Cardiac septum (tissue), 1 donor: ENCODE measurements at regions not wholly inside any gene's neighbourhood (a gene's known extent, or its start where the extent isn't known, plus 50 kb on each side); places are given as distances from the start of the nearest gene placed in this dataset.

Experiments
- DNase-seq: peaks from one replicate; pipeline ENCODE4 v3.0.0-alpha.2; 2020; ENCODE audit warnings: low spot score
- intact Hi-C: fragments of 100-400 bp; cut with DNase I; formaldehyde crosslinking; loops from one replicate; pipeline ENCODE4 v1.14.0; 2022
- donor health status: DM: no; HTN: no; CAD: no.

DNA sequence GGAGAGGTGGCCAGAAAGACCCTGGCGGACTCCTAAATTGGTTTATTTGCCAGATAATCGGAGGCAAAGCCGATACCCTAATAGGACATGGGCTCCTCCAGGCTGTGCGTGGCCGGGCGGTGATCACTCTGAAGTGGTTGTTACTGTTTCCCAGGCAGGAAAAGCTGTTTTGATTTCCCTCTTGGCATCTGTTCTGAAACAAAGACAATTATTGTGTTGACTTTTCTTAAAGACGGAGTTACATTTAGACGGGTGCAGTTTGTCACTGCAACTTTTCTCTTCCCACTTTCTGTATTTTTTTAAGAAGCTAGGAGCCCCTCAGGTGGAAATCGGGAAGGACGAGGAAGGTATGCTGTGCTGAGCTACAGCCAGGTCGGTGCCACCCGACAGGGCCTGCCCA is 1288.4 kb downstream of the BRD1 start:
- DNase-seq, result no peak
- intact Hi-C loops, result no loop called here

DNA sequence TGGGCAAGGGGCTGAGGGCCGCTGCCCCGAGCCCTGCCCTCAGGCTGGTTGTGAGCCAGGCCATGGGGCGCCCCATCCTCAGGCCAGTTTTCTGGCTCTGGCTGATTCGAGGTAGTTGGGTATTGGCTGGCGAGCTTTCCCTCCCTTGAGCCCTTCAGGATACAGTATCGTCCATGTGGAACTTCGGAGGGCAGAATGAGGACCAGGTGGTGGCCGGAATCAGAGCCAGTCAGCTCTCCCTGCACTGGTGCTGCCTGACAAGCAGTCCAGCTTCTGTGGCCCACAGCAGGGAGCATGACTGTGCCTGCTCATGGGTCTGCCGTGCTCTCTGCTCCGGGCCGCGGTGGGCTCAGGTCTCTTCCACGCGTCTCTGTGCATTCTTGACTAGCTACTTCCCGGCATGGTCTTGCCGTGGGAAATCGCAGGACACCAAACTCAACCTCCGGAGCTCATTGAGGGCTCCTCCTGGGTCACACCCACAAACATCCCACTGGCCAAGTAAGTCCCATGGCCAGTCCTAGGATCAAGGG is 1289.3 kb downstream of the BRD1 start:
- intact Hi-C loops, result no loop called here
- no peak for DNase-seq

DNA sequence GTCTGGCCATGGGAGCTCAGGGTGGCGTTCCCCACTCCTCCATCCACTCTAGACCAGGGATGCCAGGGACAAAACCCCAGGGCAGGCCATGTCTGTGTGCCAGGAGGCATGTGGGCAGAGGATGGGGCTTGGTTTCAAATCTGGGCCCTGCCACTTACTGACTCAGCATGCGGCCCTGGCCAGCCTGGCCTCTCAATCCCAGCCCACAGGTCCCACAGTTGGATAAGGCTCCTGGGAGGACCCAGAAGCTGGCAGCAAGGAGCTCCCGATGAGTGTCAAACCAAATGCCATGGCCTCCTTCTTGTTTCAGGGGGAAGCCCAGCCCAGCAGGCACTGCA is 1290.4 kb downstream of the BRD1 start:
- intact Hi-C loops, result no loop called here
- no peak for DNase-seq

DNA sequence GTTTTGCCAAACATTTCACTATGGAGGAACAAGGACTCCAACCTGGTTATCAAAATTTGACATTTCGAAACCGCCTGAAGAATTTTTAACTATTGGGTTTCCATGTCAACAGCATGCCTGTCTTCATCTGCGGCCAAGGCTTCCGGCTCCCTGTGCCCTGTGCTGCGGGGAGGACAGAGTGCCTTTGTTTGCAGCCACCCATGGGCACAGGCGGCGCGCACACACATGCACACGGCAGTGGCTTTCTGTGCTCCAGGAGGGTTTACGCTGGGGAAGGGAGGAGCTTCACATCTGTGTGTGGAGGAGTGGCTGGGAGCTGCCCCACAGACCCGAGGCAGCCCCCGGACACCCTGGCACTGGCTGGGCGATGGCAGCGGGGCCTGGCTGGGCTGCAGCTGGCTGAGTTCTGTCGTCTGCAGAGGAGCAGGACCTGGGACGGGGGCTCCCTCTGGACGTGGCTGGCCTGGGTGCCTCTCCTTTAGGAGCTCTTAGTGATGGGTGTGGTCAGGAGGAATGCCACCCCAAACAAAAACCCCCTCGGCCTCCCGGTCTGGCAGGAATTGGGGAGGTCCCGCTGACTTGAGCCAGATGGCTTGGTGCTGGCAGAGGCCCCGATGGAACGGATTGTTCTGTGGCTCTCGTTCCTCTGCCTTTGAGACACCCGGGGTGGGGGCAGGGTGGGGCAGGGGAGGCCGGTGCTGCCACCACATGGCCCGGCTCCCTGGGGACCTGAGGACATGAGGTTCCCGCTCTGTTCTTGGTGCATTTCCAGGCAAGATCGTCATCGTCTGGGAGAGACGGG is 1290.9 kb downstream of the BRD1 start:
- no peak for DNase-seq
- intact Hi-C loops, result no loop called here

DNA sequence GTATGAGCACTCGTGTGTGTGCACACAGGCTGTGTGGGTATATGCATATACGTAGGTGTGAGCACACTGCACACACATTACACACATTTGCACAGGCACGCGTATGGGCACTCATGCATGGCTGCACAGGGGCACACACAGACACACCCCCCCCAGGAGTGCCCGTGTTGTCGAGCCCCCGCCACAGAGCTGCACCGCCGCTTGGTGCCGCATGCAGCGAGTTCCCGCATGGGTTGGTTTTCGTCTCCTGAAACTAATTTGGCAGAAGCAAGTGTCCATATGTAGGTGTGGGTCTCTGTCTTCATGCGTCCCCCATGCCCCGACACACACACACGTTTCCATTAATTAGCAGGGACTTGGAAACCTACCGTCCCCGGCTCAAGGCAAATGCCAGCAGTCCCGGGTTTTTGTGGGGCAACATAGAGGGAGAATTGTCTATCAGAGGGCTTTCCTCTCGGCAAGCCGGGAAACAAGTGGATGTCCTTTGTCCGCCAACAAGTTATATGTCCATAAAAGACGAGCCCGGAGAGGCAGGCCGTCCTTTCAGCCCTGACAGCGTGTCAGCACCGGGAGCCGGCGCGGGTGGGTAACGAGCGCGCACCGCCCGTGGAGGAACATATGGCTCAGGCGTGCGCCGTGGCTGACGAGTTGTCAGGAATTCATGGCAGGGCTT is 1291.7 kb downstream of the BRD1 start:
- no peak for DNase-seq
- intact Hi-C loops, result no loop called here

DNA sequence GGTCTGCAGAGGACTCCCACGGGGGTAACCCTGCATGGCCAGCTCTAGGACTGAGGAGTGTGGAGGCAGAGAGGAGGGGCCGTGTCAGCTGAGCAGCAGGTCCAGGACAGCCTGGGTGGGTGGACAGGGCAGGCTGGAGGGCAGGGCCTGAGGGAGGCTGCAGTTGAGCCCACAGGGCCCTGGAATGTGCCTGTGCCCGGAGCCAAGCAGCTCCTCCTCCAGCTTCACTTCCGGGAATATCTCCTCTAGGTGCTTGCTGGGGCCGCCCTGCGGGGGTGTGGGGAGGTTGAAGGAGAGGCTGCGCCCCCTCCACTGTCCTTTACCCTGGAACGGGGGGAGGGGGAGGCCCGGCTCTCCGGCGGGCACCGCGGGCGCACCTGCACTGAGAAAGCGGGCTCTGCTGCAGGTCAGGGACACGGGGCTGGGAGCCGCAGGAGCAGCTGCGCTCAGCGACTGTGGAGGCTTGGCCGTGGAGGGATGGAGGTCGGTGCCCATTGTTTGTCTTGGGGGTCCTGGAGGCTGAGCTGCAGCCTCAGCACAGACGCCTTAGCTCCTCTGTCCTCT is 1293.2 kb downstream of the BRD1 start:
- no peak for DNase-seq
- intact Hi-C loops, result no loop called here

DNA sequence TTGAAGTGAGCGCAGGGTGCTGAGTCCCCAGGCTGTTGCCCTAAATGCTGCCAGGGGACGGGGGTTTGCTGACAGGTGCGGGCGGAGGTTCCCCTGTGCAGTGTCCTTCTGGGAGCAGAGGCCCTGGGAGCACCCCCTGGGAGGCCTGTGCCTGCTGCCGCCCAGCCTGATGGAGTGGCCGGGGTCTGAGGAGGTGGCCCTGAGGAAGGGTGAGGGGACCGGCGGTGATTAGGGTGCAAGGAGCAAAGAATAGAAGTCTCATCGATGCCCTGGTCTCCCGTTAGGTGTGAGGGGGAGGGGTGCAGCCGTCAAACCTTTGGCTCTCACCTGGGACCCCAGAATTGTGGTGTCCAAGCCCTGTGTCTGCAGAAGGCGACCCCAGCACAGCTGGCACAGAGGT is 1294.7 kb downstream of the BRD1 start:
- intact Hi-C loops, result no loop called here
- DNase-seq, result no peak

DNA sequence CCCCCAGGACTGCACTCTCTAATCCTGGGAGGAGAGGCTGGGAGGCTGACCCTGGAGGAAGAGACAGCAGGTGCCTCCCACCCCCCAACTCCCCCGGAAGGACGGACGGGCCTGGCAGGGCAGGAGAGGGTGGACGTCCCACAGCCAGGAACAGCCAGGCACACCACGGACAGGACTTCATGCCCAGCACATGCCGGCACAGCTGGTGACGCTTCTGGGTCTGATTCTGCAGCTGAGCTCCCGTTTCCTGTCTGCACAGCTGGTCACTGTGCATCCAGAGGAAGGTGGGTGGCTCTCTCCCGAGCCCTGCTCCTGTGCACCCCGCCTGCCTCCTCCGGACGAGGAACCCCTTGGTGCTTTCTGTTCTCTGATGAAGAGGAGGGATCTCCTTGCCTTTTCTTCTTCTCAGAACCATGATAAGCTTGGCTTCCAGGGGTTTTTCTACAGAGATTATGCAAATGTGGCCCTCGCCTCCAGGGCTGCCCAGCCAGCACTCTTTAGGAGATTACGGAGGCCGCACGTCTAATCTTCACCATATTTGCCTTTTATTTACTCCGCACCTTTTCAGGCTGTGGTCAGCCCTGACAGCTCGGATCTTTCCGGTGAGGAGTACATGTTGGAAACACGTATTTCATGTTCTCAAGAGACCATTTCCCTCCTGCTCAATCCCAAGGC is 1295.8 kb downstream of the BRD1 start:
- intact Hi-C loops, result no loop called here

DNA sequence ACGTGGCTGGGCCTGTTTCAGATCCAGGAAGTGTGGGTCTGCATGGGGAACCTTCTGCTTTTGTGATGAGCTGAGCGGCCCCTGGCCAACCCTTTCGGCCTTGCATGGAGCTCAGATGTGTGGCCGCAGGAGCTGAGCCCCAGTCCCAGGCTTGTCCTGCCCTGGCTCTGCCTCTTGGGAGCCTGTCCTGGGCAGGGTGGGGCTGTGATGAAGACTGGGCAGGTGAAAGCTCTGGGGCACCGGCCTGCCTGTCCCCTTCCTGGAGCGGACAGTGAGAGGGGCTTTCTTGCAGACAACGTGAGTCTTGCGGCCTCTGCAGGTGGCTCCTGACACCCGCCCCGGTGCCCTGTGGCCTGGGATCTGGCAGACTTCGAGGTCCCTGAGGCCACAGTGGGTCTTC is 1296.6 kb downstream of the BRD1 start:
- no peak for DNase-seq
- intact Hi-C loops, result no loop called here

More for the DNA sequence above, 1295.8 kb downstream of the BRD1 start:
- DNase-seq, result no peak

DNA sequence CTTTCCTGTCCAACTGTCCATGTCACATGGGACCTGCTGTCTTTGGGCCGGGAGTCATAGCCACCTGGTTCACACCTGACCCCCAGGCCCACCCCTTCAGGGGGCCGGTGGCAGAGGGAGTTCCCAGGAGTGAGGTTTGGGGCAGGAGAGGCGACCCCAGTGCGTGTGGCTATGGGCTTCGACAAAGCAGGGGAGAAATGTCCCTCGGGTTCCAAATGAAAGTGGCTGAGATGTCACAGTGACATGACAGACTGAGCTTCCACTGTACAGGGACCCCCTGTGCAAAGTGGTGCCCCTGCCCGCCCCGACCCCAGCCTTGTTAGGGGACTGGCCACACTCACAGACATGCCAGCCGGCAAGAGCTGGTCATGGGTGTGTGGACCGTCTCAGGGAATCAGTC is 1297.0 kb downstream of the BRD1 start:
- no peak for DNase-seq
- intact Hi-C loops, result no loop called here

DNA sequence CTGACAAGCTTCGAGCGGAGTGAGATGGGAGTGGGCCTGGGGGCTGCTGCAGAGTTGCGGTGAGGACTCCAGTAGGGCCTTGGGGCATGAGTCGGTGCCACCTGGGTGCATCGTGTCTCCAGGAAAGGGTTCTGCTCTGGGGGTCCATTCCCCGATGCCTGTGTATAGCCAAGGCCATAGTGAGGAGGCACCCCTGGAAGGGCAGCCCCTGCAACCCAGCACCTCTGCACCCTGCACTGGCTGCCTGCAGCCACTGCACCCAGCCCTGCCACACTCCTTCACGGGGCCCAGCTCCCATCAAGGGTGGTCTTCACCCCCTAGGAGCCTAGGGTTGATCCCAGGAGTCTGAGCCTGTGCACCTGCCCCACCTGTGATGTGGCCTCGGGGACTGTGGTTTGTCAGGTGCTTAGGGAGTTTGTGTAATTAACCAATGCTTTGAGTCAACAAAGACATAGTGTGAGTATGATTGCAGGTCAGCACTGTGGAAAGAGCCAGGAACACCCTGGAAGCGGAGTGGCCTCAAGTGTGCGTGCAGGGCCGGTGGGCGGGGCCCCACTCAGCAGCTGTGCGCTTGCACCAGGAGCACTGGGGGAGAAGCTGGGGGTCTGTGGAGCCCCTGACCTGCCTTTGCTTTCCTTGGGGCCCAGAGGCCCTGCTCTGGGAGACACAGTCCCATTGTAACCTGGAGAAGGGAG is 1299.3 kb downstream of the BRD1 start:
- intact Hi-C loops, result no loop called here
- no peak for DNase-seq

DNA sequence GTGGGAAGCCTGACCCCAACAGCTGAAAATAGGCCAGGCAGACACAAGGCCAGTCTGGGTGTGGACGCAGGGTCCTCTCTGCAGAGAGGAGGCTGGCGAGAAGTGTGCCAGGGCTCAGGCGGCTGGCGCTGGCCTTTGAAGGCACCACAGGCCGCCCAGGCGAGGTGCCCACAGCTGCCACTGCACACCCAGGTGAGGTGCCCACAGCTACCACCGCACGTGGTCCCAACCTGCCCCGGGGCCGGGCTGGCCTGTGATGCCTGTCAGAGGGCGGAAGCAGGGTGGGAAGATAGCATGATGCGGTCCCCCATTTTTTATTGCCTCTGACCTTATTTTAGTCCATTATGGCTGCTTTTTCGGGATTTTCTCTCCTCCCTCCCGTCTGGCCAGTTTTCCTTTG is 1303.9 kb downstream of the BRD1 start:
- DNase-seq, result no peak
- intact Hi-C loops, result no loop called here

DNA sequence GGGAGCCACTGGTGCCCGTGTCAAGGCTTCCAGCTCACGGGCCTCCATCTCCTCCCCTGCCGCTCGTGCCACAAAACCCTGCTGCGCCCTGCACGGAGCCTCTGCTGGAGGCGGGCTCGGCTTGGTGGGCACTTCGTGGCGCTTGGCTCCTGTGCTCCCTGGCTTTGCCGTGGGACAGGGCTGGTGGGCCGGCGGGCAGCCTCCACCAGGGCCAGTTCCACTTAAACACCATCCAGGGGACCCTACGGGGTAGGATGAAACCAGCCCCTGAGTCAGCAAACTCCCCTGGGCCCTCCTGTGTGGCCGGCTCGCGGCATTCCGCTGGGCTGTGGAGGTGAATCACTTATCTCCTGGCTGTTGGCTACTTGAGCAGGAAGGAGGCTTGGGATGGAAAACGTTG is 1304.6 kb downstream of the BRD1 start:
- intact Hi-C loops, result no loop called here
- DNase-seq, result no peak

DNA sequence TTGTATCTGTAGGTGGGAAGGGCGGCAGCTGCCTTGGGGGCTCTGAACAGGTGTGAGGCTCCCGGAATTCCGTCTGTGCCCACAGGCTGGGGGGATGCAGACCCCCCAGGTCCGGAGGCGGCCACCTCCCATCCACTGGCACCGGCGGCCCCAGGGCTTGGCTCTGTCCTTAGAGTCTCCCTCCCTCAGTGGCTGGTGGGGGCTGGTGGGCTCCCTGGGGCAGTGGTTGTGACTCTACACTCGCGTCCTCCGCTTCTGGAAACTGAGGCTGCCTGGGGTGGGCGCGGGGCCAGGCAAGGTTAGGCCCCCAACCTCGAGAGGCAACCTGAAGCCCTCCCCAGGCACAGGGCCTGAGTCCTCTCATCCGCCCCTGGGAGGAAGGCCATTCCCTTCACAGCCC is 1305.4 kb downstream of the BRD1 start:
- intact Hi-C loops, result no loop called here
- DNase-seq, result no peak

DNA sequence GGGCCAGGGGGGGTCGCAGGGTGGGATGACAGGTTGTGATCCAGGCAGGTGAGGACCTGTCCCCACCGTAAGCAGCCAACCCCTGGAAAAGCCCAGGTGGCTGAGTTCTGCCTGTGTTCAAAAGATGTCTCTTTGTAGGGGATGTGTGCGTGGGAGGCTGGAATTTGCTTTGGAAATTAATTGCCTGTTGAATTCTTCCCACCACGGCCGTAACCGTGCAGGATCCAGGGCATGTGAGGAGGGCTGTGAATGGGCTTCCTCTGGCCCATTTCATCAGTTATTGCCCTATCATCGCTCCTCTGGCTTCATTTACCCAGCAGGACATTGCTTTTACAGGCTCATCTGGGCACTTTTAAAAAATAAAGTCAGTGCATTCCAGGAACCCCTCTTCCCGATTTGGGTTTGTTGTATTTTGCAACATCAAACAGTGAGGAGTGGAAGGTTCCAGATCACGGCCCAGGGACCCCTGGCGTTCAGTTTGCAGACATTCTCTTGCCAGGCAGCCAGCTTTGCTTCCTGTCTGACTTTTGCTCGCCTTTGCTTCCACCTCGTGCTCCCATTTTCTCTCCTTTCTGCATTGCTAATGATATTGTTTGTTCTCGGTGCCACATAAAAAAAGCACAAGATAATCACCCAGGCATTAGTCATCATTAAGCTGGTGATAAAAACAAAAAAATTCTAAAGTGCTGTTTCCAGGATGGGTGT is 1306.6 kb downstream of the BRD1 start:
- intact Hi-C loops, result no loop called here

DNA sequence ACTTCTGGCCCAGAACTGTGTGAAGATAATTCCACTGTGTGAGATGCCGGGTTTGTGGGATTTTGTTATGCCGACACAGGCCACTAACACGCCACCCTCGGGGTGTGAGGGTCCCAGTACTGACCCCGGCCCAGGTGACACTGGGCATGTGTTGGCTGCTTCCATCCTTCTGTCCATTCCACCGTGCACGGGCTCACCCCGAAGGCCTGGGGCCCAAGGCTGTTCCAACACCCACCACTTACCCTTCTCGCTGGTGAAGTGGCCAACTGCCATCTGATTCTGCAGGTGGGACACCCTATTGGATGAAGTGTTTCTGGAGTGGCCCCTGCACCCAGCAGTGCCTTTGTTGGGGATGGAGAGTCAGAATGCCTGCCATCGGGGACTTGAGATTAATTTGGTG is 1307.5 kb downstream of the BRD1 start:
- intact Hi-C loops, result no loop called here
- DNase-seq, result no peak

More for the DNA sequence above, 1306.6 kb downstream of the BRD1 start:
- no peak for DNase-seq

DNA sequence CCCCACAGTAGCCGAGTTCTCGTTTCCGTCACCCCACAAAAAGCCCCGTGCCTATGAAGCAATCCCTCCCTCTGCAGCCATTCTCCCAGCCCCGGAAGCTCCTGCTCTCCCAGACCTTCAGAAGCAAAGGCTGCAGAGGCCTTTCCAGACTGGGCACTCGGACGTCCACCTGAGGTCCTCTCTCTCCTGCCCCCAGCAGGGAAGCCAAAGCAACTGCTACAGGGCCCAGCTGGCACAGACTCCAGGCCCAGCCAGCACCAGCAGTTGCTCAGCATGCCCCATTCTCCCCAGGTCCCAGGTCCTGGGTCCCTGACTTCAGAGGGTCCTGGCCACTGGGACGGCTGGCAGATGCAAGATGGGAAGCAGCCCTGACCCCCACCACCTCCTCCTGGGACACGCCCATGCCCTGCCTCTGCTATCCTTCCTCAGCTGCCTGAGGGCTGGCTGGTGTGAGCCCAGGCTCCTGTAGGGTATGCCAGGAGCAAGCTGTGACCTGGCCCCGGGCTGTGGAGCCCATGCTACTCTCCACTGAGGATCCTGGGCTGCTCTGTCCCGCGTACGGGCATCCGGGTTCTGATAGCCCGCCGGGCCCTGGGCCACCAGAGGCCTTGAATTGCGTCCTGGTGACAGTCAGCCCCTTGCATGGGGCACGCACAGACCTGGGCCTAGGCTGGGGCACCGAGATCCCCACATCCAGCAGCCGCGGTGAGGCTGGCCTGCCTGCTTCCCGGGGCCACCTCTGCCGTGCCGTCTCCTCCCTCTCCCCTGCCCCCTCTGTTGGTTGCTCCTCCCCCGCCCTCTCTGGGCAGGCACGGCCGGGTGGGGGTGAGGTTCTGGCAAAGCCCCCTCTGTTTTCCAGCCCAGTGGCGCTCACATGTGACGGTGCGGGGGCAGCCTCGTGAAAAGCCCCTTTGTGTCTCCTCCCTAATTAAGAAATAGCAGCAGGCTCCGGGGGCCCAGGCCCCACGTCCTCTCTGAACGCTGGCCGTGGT is 1310.3 kb downstream of the BRD1 start:
- DNase-seq, result no peak
- intact Hi-C loops, result no loop called here

DNA sequence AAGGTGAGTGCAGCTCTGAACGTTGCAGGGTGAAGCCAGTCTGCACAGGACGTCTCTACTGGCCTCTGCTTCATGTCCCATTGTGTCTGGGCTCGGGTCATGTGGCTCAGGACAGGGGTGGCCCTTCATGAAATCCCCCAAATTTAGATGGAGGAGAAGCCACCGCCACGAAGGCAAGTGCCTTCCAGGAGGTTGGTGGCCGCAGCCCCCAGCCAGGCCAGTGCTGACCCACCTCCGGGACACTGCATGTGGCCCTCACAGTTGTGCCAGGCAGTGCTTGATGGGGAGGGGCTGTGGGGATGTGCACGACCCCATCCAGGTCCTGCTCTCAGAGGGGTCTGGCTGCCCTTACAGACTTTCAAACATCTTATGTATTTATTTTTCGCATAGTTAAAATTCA is 1311.1 kb downstream of the BRD1 start:
- intact Hi-C loops, result no loop called here
- no peak for DNase-seq
